Hepatocyte (in vitro differentiated cells): ENCODE measurements at regions not wholly inside any gene's neighbourhood (a gene's known extent, or its start where the extent isn't known, plus 50 kb on each side); places are given as distances from the start of the nearest gene placed in this dataset.

ENCODE experiments used
- EZH2 ChIP-seq: fragments of 200-600 bp; sonication (generic); IDR thresholded peaks from 2 replicates; pipeline ENCODE4 v1.6.1; 2016; ENCODE audit warnings: antibody characterized with exemption, mild to moderate bottlenecking, borderline replicate concordance
- EZH2phosphoT487 ChIP-seq: fragments of 200-600 bp; sonication (generic); IDR thresholded peaks from one replicate; pipeline ENCODE4 v1.6.1; 2018; ENCODE audit warnings: antibody characterized with exemption, mild to moderate bottlenecking, low read depth, moderate library complexity; ENCODE audit not compliant: unreplicated experiment, severe bottlenecking
- TF ChIP-seq, protein P1 (sequence below): fragments of 200-600 bp; sonication (generic); IDR thresholded peaks from 2 replicates; pipeline ENCODE4 v1.5.1; 2016; ENCODE audit warnings: antibody characterized with exemption, mild to moderate bottlenecking; ENCODE audit not compliant: poor library complexity

DNA sequence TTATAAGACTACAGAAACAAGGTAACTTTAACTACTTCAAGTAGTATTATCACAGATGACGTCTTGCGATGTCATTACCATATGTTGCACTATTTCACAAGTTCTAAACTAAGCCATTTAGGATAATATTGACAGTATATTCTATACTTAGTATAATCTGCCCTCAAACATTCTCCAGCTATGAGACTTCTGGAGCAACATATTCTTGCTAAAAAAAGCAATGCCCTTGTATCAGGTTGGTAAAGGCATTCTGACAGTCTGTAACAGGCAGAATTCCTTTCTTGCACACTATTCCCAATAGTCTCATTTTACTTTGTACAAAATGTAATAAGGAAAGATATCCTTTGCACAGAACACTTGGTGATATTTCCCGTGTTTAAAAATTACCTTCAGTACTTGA, 694.8 kb upstream of the PKDCC start:
- TF ChIP-seq, protein P1, sequence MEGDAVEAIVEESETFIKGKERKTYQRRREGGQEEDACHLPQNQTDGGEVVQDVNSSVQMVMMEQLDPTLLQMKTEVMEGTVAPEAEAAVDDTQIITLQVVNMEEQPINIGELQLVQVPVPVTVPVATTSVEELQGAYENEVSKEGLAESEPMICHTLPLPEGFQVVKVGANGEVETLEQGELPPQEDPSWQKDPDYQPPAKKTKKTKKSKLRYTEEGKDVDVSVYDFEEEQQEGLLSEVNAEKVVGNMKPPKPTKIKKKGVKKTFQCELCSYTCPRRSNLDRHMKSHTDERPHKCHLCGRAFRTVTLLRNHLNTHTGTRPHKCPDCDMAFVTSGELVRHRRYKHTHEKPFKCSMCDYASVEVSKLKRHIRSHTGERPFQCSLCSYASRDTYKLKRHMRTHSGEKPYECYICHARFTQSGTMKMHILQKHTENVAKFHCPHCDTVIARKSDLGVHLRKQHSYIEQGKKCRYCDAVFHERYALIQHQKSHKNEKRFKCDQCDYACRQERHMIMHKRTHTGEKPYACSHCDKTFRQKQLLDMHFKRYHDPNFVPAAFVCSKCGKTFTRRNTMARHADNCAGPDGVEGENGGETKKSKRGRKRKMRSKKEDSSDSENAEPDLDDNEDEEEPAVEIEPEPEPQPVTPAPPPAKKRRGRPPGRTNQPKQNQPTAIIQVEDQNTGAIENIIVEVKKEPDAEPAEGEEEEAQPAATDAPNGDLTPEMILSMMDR: no peak
- TF ChIP-seq EZH2phosphoT487 (no peak), EZH2 (no peak)
